ENCODE measurements at regions not wholly inside any gene's neighbourhood (a gene's known extent, or its start where the extent isn't known, plus 50 kb on each side); places are given as distances from the start of the nearest gene placed in this dataset.

DNA sequence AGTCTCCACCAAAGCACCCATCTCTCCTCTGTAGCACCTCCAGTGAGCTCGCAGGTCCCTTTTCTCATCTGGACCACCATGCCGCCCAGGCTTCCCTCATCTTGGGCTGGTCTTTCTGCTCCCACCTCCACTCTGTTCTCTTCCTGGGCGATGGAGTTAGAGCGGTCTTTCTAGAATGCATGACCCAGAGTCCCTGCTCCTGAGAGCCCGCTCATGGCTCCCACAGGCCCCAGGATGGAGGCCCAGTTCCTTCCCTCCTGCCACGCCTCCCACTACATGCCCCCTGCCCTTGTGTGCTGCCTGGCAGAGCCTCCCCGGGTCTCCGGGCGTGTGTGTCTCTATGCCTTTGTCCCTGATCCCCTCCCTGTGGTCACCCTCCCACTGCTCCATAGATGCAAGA is 100.7 kb upstream of the RTL1 start:
- TF ChIP-seq, protein P1, sequence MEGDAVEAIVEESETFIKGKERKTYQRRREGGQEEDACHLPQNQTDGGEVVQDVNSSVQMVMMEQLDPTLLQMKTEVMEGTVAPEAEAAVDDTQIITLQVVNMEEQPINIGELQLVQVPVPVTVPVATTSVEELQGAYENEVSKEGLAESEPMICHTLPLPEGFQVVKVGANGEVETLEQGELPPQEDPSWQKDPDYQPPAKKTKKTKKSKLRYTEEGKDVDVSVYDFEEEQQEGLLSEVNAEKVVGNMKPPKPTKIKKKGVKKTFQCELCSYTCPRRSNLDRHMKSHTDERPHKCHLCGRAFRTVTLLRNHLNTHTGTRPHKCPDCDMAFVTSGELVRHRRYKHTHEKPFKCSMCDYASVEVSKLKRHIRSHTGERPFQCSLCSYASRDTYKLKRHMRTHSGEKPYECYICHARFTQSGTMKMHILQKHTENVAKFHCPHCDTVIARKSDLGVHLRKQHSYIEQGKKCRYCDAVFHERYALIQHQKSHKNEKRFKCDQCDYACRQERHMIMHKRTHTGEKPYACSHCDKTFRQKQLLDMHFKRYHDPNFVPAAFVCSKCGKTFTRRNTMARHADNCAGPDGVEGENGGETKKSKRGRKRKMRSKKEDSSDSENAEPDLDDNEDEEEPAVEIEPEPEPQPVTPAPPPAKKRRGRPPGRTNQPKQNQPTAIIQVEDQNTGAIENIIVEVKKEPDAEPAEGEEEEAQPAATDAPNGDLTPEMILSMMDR (IDR thresholded peaks at IDR 0.05), result no peak
- TF ChIP-seq SIN3A (IDR thresholded peaks at IDR 0.05; ENCODE audit: borderline replicate concordance, insufficient read depth, low read depth, low read length), result no peak

Measured in Panc1 (cell line).